Pulmonary artery endothelial cell (primary cell): ENCODE measurements at regions not wholly inside any gene's neighbourhood (a gene's known extent, or its start where the extent isn't known, plus 50 kb on each side); places are given as distances from the start of the nearest gene placed in this dataset.
"Not testable (repeated sequence)": the region's sequence is repeated elsewhere in the genome, so short reads cannot be mapped to it uniquely, and the experiment has no call there.

Experiments
- DNase-seq: peaks from one replicate; pipeline ENCODE4 v3.0.0-alpha.2; 2011; ENCODE audit warnings: low read depth, low spot score

DNA sequence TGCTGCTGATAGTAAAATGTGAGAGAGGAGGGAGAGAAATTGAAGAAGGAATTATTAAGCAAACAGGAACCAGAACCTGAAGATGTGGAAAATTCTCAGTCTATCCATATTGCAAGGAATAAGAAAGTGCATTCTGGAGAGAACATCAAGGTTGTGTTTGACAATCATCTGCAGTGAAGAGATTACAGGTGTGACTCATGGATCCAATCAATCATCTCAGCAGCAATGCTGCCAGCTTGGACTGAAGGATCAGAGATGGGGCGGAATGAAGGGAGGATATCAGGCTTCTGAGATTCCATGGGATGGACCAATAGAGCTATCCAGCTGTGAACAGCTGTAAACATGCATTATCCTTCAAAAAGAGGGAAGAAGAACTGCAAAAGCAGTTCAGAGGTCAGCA, 247.3 kb downstream of the LPIN1 start:
- DNase-seq, result no peak

GRCh38 chr2:11995456-11995855, 249.0 kb downstream of the LPIN1 start:
- peak; percentile 11 for DNase-seq

- DNase-seq, result no peak
Observed at GRCh38 chr2:11996618-11997017, 250.2 kb downstream of the LPIN1 start.

DNA sequence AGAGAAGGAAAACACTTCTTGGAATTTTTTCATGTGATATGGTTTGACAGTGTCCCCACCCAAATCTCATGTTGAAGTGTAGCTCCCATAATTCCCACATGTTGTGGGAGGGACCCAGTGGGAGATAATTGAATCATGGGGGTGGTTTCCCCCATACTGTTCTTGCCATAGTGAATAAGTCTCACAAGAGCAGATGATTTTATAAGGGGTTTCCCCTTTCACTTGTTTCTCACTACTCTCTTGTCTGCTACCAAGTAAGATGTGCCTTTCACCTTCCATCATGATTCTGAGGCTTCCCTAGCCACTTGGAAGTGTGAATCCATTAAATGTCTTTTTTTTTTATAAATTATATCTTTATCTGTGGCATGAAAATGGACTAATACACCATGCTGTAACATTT, 250.7 kb downstream of the LPIN1 start:
- no peak for DNase-seq

DNA sequence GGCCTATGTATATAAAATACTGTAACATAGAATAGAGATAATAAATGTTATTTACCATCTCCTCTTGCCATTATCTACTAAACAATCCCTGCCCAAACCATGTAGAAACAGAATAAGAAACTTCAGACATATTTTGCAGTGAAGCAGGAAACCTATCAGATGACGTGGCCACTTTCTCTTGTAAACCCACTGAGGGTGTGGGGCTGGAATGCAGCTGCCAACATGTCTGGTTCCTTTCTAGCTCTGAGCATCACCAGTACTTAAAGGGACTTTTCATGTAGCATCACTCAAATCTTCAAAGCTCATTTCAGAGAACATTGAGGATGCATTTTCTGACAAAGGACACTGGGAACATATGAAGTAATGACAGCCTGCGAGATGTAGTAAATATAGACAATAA, 251.8 kb downstream of the LPIN1 start:
- peak; percentile 36 for DNase-seq

DNA sequence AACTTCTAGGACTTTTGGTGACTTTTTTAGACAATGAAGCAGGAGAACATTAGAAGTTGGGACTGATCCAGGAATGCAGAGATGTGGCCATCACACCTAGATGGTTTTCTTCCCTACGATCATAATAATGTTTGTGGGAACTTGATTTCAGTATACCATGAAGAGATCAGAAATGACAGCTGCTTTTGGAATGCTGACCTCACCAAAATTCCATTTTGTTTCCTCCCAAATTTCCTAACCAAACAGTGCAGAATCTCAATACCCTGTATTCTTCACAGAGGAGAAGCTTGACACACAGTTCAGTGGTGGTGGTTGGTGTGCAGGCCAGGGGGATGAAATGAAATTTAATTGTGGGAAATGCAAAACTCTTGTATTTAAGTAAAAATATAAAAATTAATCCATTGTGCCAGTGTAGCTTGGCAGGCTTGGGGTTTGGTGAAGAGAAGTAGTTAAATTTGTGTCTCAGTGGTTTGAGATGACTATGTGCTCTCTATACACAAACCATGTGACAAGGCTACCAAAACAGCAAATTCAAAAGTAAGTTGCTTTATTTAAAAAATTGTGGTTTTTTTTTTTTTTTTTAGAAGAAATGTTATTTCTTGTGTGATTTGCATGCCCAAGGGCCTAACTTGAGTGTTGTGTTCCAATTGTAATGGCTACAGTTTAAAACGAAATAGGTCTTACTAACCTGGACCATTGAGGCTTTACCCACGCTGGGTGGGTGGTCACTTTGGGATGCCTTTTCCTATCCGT, 252.4 kb downstream of the LPIN1 start:
- DNase-seq, result no peak

GRCh38 chr2:12001621-12002020, 255.2 kb downstream of the LPIN1 start:
- DNase-seq, result no peak

DNA sequence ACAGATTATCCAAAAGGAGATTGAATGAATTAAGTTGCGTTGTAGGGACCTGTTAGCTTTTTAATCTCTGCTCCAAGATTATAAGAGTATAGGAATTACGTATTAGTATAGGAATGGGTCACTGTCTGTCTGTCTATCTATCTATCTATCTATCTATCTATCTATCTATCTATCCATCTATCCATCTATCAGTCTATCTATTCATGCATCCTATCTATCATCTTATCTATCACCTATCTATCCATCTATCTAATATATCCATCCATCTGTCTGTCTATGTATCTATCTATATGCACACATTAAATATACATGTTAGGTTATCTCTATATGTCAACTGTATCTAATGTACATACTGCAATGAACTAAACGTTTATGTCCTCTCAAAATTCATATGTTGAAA, 255.8 kb downstream of the LPIN1 start:
- DNase-seq, result no peak

- no peak for DNase-seq
Observed at GRCh38 chr2:12004713-12005112, 258.3 kb downstream of the LPIN1 start.

DNA sequence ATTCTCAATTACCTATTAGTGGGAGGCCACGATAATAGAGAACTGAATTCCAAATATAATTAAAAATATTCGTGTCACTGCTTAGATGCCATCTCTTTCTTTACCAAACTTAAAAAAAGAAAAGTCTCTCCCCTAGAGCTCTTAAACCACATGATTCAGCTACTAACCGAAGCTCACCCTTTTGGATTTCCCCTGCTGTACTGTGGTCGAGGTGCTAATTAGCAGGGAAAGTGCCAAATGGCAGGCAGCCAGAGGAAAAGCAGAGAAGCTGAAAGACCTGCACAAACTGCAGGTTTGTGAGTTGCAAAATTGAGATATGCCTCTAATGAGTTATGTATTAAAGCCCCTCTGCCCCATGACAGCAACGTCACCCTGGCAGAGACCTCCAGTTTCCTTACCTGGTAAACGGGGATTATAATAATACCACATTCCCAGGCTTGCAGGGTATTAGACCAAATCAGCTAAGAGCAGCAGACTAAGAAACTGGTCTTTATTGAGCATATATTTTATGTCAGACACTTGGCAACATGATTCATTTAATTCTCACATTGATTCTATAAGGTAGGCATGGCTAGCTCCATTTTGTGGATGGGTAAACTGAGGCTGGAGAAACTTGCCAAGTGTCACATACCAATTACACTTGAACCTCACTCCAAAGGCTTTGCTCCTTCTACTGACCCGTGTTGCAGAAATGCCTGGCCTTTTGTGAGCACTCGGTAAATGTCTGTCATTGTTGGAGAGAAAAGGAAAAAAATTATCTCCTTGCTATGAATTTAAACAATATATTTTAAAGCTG, 259.7 kb downstream of the LPIN1 start:
- DNase-seq, result peak; percentile 4

GRCh38 chr2:12006850-12007249, 260.4 kb downstream of the LPIN1 start:
- DNase-seq, result peak; percentile 7

GRCh38 chr2:12007282-12007681, 260.9 kb downstream of the LPIN1 start:
- DNase-seq, result no peak

DNA sequence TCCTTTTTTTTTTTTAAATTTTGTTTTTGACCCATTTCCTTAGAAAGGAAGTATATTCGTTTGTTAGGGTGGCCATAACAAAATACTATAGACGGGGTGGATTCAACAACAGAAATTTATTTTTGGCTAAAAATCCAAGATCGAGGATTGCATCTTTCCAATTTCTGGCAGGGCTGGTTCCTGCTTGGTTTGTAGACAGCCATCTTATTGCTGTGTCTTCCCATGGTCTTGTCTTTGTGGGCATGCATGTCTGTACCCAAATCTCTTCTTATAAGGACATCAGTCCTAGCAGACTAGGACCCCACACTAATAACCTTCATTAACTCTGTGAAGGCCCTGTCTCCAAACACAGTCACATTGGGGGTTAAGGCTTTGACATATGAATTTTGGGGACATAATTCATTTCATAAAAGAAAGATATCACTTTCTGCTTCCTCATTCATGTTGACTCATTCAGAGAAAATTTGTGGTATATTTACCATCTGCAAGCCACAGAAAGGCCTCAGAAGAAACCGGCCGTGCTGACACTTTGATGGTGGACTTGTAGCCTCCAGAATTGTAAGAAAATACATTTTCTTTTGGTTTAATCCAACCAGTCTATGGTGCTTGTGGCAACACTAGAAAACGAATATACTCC, 262.1 kb downstream of the LPIN1 start:
- DNase-seq, result no peak

DNA sequence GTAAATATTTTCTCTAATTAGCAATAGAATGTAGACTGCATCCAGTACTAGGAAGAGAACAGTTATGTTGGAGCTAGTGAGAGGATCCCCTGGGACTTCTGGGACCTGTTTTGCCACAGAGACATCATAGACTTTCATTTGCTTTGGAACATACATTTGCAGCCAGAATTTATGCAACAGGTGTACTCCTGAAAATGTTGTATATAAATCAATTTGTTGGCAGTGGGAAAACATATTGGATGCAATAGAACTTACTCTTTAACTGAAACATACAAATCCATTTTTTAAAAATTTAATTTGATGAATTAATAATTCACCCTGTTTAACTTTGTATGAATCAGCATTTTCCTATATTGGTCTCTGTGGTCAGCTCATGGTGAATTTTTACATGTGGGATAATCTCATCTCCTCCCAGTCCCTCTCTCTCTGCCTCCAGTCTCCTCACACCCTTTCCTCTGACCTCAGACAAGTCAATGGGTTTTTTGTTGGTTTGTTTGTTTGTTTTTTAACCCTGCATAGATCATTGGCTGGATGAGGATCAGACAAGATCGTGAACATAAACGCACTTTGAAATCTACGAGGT, 263.0 kb downstream of the LPIN1 start:
- no peak for DNase-seq

DNA sequence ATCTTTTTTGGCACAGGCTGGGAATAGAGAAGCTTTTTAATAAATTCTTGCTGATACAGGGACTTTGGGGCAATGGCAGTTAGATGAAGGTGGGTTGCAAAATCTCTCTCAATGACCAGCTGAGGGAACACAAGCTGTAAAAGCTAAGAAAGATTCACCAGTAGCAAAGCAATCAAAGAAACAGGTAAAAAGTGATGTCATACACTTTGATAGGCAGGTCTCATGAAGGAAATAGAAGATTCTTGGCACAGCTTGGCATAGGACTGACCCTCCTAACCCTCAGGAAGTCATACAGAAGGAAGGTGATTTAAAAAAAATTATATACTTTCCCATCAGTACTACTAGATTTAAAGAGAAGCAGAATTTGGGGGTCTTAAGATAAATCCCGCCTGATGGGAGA, 263.6 kb downstream of the LPIN1 start:
- no peak for DNase-seq

DNA sequence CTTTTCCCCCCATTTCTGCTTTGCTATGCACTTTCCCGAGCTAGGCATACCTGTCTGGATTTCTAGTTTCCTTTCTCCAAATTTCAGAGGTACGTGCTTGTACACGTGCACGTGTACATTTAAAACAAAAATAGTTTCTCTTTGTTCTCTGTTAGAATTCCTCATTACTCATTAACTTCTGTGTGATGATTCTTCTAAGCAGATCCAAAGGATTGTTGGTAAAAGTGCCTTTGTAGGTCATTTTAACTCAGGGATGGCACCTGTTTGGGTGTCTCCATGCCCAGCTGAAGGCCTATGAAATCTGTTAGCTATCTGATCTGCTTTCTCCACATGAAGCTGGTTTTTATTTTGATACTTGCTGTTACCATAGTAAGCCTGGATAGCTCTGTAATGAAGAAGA, 264.3 kb downstream of the LPIN1 start:
- no peak for DNase-seq

DNA sequence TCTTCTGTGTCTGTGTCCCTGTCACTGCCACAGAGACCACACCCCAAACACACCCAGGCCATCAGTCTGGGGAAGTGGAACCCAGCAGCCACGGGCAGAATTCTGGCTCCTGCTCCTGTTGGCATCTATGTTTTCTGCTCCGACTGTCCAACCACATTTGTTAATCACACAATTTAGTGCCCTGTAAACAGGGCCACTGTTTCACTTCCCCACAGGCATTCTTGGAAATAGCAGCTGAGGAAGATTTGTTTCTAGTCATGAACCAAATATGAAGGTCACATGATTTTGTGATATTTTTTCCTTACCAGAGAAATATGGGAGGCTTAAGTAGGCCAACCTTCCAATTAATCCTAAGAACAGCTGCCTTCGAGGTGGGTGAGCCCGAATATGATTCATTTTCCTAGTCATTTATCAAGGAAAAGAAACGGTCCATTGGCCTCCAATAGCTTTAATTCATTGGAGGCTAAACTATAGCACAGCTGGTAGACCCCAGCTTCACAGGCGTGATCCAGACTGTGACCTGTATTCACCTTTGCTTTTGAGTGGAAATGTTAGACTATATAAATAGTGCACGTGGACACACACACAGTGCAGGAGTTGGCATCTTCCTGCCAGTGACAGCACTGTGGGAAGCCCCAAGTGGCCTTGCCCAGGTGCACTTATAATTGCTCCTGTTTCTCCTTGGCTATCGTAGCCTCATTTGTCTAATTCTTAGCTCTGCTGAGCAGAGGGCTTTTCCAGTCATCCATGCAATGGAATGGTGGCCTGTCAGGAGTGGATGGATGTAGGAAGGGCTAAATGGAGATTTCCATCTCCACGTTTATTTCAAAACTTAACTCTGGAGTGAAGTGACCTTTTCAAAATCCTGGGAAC, 267.9 kb downstream of the LPIN1 start:
- DNase-seq, result no peak

DNA sequence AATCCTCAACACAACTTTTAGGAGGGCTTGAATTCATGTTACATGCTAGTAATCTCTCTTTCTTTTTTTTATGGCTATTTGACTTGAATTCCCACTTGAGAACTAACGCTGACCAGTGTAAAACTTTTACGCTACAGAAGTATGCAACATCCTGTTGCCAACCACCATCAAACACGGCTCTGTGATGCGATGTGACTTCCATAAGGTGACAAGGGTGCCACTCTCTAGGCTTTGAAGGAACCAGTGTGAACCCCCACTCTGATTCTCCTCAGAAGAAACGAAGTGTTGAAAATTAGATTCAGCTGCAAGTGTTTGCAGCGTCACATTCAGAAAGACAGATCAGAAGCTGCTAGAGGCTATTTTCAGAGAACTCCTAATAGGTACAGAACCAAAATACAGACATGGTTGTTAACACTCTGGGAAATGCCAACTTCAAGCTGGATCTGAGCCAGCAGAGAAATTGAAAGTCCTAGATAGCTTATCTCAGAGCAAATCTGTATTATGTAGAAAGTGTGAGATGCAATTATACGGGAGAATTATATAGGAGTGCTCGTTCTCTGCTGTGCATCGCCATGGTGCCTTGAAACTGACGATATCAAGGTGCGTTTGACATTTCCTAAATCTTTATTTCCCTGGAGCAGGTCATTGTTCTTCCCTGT, 271.2 kb downstream of the LPIN1 start:
- DNase-seq, result no peak

DNA sequence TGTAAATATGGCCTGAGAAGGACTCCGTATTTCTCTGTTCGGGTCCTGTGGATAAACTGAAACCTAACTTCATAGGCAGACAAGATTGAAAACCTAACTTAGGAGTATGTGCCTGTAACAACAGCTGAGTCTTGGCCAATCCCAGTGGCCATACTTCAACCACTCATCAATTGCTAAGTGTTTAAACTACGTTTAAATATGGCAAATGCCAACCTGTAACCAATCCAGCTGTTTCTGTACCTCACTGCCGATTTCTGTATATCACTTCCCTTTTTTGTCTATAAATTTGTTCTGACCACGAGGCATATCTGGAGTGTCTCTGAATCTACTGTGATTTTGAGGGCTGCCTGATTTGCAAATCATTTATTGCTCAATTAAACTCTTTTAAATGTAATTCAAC, 272.3 kb downstream of the LPIN1 start:
- not testable (repeated sequence) for DNase-seq

- DNase-seq, result no peak
Observed at GRCh38 chr2:12020833-12021469, 274.5 kb downstream of the LPIN1 start.
